ENCODE measurements at regions not wholly inside any gene's neighbourhood (a gene's known extent, or its start where the extent isn't known, plus 50 kb on each side); places are given as distances from the start of the nearest gene placed in this dataset.
A peak's percentile ranks its signal among the peaks of the same experiment; 100 is the strongest.

DNA sequence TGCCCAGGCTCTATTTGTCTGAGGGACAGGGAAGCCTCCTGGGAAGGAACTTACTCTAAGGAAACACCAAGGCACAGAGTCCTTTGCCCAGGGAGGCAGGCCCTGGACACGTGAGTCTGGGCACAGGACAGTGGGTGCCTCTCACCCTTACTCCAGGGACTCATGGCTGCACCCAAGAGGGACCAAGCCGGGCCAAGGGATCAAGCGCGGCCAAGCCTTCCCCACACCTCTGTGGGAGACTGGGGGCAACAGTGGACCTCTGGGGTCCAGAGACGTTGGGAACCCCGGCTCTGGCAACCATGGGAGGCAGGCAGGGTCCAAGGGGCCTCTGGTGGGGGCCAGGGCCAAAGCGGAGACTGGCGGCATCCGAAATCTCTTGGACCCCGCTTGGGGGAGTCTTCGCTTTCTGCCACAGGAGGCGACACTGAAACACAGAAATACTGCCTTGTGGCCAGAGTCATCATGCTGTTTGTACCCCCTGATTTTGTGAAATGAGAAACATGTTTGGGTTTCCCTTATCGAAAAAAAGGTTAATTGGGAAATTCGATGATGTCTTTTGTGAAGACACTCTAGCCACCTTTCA lies 51.7 kb upstream of the BCL11B start:
- no CpG with 5 or more reads among the region's 14 CpGs for WGBS (ENCODE audit: extremely low coverage, insufficient read length, low lambda C conversion rate)
- Mint-ChIP-seq H3K9me3 (no peaks in the 10 kb centered on the region), H3K4me1 (peaks cover 11 to 15% of the 10 kb centered on the region in 2 experiments), H3K27ac (no peak overlapping the region), H3K27me3 (ENCODE audit: low read depth) (peaks cover 9% of the 10 kb centered on the region), H3K4me3 (no peak overlapping the region), H3K36me3 (ENCODE audit: insufficient read depth in 1 of 3, low read depth in 3 of 3) (no peaks in the 10 kb centered on the region; a peak in 1 of 7 replicates)
- Histone ChIP-seq H4K20me1 (ENCODE audit: control insufficient read depth, insufficient read depth, insufficient read length) (no peaks in the 10 kb centered on the region), H3K27me3 (ENCODE audit: insufficient read depth, low read length) (no peaks in the 10 kb centered on the region), H2BK12ac (ENCODE audit: insufficient read length, low read depth, low read length) (no peak overlapping the region), H3K79me2 (ENCODE audit: insufficient read depth, low read length) (no peaks in the 10 kb centered on the region), H3K23me2 (ENCODE audit: insufficient read length, low read depth, low read length, poor library complexity, severe bottlenecking) (no peaks in the 10 kb centered on the region), H4K8ac (replicated peaks; ENCODE audit: insufficient read length, low read depth, low read length) (no peak overlapping the region), H2AFZ (ENCODE audit: low read length) (no peak overlapping the region), H4K5ac (ENCODE audit: insufficient read length, low read depth, low read length) (no peak overlapping the region), H3K27ac (ENCODE audit: insufficient read length, low read depth, low read length) (no peak overlapping the region), H3K4ac (ENCODE audit: low read depth, low read length) (no peak overlapping the region), H3K18ac (ENCODE audit: insufficient read length, low read depth, low read length) (no peak overlapping the region), H3K4me1 (ENCODE audit: insufficient read depth, low read length) (no peaks in the 10 kb centered on the region), H2BK15ac (ENCODE audit: low read depth, low read length) (no peak overlapping the region), H3K79me1 (ENCODE audit: insufficient read depth, low read depth, low read length, poor library complexity, severe bottlenecking) (no peaks in the 10 kb centered on the region), H3T11ph (ENCODE audit: low read length) (no peak overlapping the region), H3K9me3 (ENCODE audit: control insufficient read depth, low read depth, low read length) (no peaks in the 10 kb centered on the region), H2BK5ac (ENCODE audit: insufficient read length, low read length) (no peak overlapping the region), H3K14ac (ENCODE audit: insufficient read depth, low read length) (no peak overlapping the region), H2AK5ac (ENCODE audit: insufficient read length, low read length) (no peak overlapping the region), H2BK20ac (ENCODE audit: low read depth, low read length, poor library complexity, severe bottlenecking) (no peak overlapping the region), H4K91ac (ENCODE audit: insufficient read length, low read depth, low read length) (no peak overlapping the region), H3K4me2 (ENCODE audit: insufficient read depth, insufficient read length, low read length) (no peak overlapping the region), H3K56ac (ENCODE audit: insufficient read length, low read depth, low read length) (no peak overlapping the region), H3K23ac (ENCODE audit: insufficient read length, low read depth, low read length) (no peak overlapping the region), H3K9ac (ENCODE audit: extremely low read depth, insufficient read length, low read length) (no peak overlapping the region), H2BK120ac (ENCODE audit: low read depth, low read length, poor library complexity, severe bottlenecking) (no peak overlapping the region)
- no peak for DNase-seq
- peak; percentile 35; the same call in 1 of the 3 replicates for TF ChIP-seq CTCF (conservative IDR thresholded peaks at IDR 0.05)
